ENCODE measurements at regions not wholly inside any gene's neighbourhood (a gene's known extent, or its start where the extent isn't known, plus 50 kb on each side); places are given as distances from the start of the nearest gene placed in this dataset.

DNA sequence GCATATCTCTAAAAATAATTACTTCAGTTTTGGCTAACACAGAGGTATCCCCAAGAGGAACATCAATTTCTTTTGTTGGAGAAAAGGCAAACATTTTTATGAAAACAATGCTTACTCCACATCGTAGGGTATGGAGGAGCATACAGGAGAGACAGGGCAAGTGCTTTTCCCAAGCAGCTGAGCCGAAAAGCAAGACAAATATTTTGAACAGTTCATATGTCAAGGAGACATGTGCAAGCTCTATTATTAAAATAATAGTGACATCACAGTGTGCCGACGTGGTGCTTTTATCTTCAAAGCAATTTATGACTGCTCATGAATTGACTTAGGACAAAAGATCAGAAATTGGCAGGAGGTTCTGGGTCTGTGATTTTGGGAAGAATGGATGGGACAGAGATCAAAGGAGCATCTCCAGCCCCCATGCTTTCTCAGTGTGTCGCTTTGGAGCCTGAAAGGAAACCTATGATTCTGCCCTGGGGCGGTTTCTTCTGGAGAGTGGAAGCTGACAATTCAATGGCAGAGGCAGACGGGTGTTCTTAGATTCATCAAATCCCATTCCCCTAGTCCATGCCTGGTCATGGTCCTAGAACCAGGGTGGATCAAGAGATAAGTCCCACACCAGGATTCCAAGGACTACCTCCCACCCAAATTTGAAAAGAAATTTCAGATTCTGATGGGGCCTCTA is 97.1 kb downstream of the JCAD start:
- peak; percentile 56 for DNase-seq

- DNase-seq = peak; percentile 7
Observed at GRCh38 chr10:29961351-29961750, 98.0 kb downstream of the JCAD start.

DNA sequence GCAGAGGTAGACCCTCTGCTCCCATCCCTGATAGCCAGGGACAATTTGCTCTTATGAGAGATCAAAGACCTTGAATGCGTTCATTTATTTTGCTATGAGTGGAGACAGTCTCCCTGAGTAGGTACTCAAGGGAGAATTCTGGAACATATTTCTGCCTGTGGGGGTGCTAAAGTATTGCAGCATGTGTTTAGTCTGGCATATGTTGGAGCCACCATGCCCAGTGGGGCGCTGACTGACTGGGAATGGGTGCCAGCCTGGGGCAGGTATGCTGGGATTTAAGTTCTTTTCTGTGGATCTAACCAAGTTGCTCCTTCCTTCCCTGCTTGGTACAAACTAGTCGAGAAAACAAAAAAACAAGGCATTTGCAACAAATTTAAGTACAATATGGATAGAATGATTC is 99.1 kb downstream of the JCAD start:
- no peak for DNase-seq

DNA sequence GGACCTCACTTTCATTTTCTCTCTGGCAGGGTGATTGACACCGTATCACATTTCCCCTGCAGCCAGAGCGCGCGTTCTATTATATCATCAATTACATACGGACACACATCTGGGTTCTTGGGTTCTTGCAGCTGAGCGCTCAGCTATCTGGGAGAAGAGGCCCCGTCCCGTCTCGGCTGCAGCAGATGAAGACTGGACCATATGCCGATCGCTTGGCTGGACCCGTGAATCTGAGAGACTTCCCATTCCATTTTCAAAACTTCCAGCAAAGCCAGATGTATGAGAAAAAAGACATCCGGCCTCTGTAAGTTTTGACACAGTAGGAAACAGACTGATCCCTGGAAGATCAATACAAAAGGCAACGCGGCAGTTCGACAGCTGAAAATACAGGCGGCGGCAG is 99.8 kb downstream of the JCAD start:
- no peak for DNase-seq

DNA sequence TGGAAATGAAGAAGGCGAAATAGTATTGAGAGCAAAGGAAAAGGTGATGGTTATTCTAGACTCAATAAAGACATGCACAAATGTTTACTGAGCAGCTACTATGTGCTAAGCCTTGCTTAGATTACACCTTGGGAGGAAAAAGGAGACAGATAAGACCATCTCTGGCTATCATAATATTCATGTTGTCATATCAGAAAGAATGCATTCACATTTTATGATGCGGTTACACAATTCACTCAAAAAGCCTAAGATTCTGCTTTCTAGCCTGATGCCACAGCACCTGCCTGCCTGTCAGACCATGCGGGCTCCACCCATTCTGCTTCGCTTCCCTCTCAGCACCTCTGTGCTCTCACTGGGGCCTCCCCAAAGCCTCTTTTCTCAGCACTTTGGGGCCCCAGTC is 100.9 kb downstream of the JCAD start:
- no peak for DNase-seq

DNA sequence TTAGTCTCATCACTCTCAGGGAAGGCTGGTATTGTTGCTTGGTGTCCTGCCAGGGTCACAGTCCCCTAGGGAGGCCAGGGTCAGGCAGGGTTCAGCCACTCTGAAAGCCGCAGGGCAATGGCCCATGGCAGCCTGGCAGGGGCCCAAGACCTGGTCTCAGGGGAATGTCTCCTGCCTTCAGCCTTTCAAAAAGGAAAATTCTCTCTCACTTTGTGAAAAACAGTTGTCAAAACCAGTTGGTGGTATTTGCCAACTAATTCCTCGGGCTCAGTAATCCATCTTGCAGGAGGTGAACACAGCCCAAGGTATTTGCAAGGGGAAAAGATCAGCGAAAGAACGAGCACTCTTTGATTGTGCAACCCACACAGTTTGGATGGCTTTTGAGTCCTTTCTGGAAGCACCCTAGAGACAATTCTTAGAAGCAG is 101.5 kb downstream of the JCAD start:
- no peak for DNase-seq

GRCh38 chr10:29957236-29957635 is 102.2 kb downstream of the JCAD start:
- no peak for DNase-seq

- no peak for DNase-seq
Observed at GRCh38 chr10:29956335-29956924, 103.0 kb downstream of the JCAD start.

- DNase-seq = peak; percentile 40
Observed at GRCh38 chr10:29955329-29955935, 104.0 kb downstream of the JCAD start.

- no peak for DNase-seq
Observed at GRCh38 chr10:29951441-29951931, 107.9 kb downstream of the JCAD start.

DNA sequence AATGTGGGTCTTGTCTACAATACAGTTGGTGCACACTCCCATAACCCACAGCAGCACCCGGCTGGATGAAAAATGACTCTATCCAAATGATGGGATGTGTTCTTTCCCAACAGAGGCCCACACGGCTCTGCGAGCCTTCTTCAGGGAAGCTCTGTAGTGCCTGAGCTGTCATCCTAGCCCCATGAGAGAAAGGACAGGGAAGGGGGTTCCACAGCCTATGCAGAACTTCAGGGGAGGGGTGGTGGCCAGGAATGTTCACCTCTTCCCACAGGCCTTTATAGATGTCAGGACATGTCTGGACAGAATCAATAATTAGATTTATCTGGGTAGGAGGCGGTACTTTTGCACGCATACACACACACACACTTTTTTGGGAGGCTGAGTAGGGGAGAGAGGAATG is 109.0 kb downstream of the JCAD start:
- no peak for DNase-seq

DNA sequence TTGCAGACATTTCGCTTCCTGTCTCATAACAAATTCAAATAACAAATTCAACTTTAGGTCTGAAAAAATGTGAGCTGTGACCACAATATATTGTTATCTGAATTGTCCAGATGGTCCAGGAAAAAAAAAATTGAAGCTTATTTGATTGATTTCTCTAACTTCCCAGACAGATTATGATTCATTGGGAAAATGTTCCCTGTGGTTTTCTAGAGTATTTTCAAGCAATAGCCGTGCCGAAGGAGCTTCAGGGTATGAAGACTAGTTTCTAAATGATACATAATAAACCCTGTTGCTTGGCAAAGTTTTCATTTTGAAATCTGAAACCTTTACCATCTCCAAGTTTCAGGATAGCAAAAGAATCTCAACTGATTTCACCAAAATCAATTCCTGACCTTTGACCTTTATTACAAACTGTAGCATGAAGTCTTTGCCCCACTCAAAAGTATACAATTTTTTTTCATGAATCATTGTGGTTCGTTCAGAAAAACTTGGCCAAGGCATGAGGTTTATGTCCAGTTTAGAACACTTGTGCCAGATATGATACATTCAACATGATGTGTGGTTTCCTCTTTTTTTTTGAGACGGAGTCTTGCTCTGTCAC is 109.9 kb downstream of the JCAD start:
- DNase-seq = no peak

DNA sequence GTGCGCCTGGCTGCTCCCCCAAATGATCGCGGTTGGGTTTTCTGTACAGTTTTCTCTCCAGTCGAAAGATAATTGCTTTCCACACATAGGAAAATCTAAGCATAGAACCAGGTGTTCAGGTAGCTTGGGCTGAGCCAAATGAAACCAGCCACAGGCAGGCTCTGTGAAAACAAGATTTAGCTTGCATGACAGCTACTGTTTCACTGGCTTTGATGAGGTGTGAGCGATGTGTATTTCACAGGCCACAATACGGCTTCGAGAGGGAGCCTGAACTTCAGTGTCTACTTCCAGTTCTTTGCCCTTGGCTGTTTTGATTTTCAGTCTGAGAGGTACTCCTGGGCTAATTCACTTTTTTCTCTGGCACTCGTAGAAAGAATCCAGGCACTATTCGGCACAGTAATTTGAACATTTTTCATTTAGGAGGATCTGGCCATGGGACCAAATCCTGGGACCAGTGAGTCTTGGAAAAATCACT is 110.5 kb downstream of the JCAD start:
- no peak for DNase-seq

GRCh38 chr10:29947701-29948060 is 111.7 kb downstream of the JCAD start:
- no peak for DNase-seq

GRCh38 chr10:29946953-29947700 is 112.3 kb downstream of the JCAD start:
- DNase-seq = peak; percentile 69

GRCh38 chr10:29946614-29946952 is 112.8 kb downstream of the JCAD start:
- DNase-seq = no peak

DNA sequence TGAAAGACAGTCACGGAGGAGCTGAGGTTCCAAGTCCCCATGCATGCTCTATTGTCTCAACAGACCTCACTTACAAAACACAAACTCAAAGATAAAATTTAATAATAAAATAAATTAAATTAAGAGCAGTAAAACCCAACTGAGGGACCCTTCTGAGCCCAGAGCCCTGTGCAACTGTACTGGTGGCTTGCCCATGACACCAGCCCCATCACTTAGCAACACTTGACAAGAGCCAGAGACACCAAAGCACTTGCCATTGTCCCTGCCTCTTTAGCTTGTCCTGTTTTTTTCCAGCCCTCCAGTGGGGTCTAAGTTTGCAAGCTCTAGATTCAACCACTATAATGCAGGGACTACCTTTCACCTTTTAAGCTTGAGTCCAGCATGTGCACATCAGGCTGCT is 117.9 kb downstream of the JCAD start:
- no peak for DNase-seq

- no peak for DNase-seq
Observed at GRCh38 chr10:29932991-29933390, 126.4 kb downstream of the JCAD start.

- no peak for DNase-seq
Observed at GRCh38 chr10:29931833-29932232, 127.6 kb downstream of the JCAD start.

GRCh38 chr10:29929006-29929405 is 130.4 kb downstream of the JCAD start:
- DNase-seq = no peak

- no peak for DNase-seq
Observed at GRCh38 chr10:29926693-29927048, 132.7 kb downstream of the JCAD start.

DNA sequence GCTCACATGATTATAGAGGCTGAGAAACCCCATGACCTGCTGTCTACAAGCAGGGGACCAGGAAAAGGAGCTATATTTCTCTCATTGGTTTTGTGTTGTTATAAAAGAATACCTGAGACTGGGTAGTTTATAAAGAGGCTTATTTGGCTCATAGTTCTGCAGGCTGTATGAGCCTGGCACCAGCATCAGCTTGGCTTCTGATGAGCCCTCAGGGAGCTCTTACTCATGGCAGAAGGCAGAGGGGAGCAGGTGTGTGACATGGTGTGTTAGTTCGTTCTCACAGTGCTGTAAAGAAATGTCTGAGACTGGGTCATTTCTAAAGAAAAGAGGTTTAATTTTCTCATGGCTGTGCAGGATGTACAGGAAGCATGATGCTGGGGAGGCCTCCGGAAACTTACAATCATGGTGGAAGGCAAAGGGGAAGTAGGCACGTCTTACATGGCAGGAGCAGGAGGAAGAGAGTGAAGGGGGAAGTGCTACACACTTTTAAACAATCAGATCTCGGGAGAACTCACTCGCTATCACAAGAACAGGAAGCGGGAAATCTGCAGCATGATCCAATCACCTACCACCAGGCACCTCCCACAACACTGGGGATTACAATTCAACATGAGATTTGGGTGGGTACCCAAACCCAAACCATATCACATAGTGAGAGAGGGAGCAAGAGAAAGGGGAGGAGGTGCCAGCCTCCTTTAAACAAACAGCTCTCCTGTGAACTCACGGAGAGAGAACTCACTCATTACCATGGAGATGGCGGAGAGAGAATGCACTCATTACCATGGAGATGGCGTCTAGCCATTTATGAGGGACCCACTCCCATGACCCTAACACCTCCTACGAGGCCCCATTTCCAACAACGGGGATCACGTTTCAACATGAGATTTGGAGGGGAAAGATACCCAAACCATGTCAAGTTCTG is 133.4 kb downstream of the JCAD start:
- no peak for DNase-seq
